HEK293 (cell line): ENCODE measurements at regions not wholly inside any gene's neighbourhood (a gene's known extent, or its start where the extent isn't known, plus 50 kb on each side); places are given as distances from the start of the nearest gene placed in this dataset.
A peak's percentile ranks its signal among the peaks of the same experiment; 100 is the strongest.

Source experiments
- CTCF ChIA-PET: fragments of 350-600 bp; formaldehyde crosslinking; extraction: SDS; loops from one replicate; lab custom pipeline; 2021; ENCODE audit warnings: antibody characterized with exemption; lab: Yijun Ruan, JAX
- POLR2A ChIA-PET: fragments of 300-600 bp; formaldehyde crosslinking; extraction: SDS; loops from one replicate; lab custom pipeline; 2020; ENCODE audit warnings: antibody characterized with exemption, inconsistent platforms; lab: Yijun Ruan, JAX
- H3K27ac ChIP-seq: fragments of 200-500 bp; sonication (Bioruptor generic); 2 replicates; pipeline ENCODE4 v1.5.1; 2014; ENCODE audit warnings: low read depth, low read length, control low read depth, inconsistent platforms; ENCODE audit errors: extremely low read depth
- H3K36me3 ChIP-seq, 2 experiments: fragments of 200-500 bp in 1 of 2; sonication (Bioruptor generic) in 1 of 2; 1 replicate in 1 of 2; 2 replicates in 1 of 2; pipeline ENCODE4 v1.5.1; 2014 to 2017; ENCODE audit warnings: inconsistent platforms in 2 of 2, low read length in 2 of 2; ENCODE audit not compliant: control insufficient read depth in 2 of 2, insufficient read depth in 1 of 2
- H3K4me1 ChIP-seq: fragments of 200-500 bp; sonication (Bioruptor generic); 2 replicates; pipeline ENCODE4 v1.5.1; 2014; ENCODE audit warnings: mild to moderate bottlenecking, low read length, inconsistent platforms; ENCODE audit not compliant: control insufficient read depth, insufficient read depth
- H3K4me3 ChIP-seq: 2 replicates; pipeline ENCODE4 v1.5.1; 2011; ENCODE audit warnings: low read depth, mild to moderate bottlenecking, control low read depth, low read length, moderate library complexity
- H3K9me3 ChIP-seq: fragments of 200-500 bp; sonication (Bioruptor generic); 2 replicates; pipeline ENCODE4 v1.5.1; 2014; ENCODE audit warnings: low read depth, low read length, inconsistent platforms; ENCODE audit not compliant: control insufficient read depth, insufficient read depth
- HOXA7 ChIP-seq: sonication (generic); formaldehyde crosslinking; IDR thresholded peaks from 2 replicates; pipeline ENCODE4 v1.8.1; 2022; ENCODE audit warnings: missing genetic modification reagents, borderline replicate concordance
- OSR2 ChIP-seq: fragments of 450-650 bp; formaldehyde crosslinking; IDR thresholded peaks from 2 replicates; pipeline ENCODE4 v1.5.1; 2016; ENCODE audit warnings: missing biosample characterization, missing genetic modification characterization
- REPIN1 ChIP-seq: fragments of 450-650 bp; formaldehyde crosslinking; IDR thresholded peaks from 2 replicates; pipeline ENCODE4 v1.5.1; 2017; ENCODE audit warnings: missing biosample characterization, missing genetic modification characterization, low read depth
- SETDB1 ChIP-seq: IDR thresholded peaks from one replicate; pipeline ENCODE4 v1.6.1; 2017; ENCODE audit warnings: mild to moderate bottlenecking, low read length, moderate library complexity, mixed read lengths; ENCODE audit not compliant: insufficient read length
- TRIM28 ChIP-seq: IDR thresholded peaks from 2 replicates; pipeline ENCODE4 v1.6.1; 2011; ENCODE audit warnings: low read length, control low read depth, borderline replicate concordance
- ZBTB1 ChIP-seq: fragments of 450-650 bp; formaldehyde crosslinking; IDR thresholded peaks from 2 replicates; pipeline ENCODE4 v1.5.1; 2016; ENCODE audit warnings: missing biosample characterization, missing genetic modification characterization
- ZNF112 ChIP-seq: fragments of 450-650 bp; formaldehyde crosslinking; IDR thresholded peaks from 2 replicates; pipeline ENCODE4 v1.5.0; 2017; ENCODE audit warnings: missing biosample characterization, missing genetic modification characterization
- ZNF16 ChIP-seq: fragments of 450-650 bp; formaldehyde crosslinking; IDR thresholded peaks from 2 replicates; pipeline ENCODE4 v1.5.1; 2016; ENCODE audit warnings: low read depth, missing biosample characterization, missing genetic modification characterization
- ZNF248 ChIP-seq: fragments of 450-650 bp; formaldehyde crosslinking; IDR thresholded peaks from 2 replicates; pipeline ENCODE4 v1.5.1; 2017; ENCODE audit warnings: missing biosample characterization, missing genetic modification characterization
- ZNF292 ChIP-seq: fragments of 450-650 bp; formaldehyde crosslinking; IDR thresholded peaks from 2 replicates; pipeline ENCODE4 v1.5.1; 2016; ENCODE audit warnings: low read depth, missing biosample characterization, missing genetic modification characterization, borderline replicate concordance
- ZNF391 ChIP-seq: fragments of 450-650 bp; formaldehyde crosslinking; IDR thresholded peaks from 2 replicates; pipeline ENCODE4 v1.5.1; 2016; ENCODE audit warnings: low read depth, missing biosample characterization, missing genetic modification characterization, borderline replicate concordance
- ZNF473 ChIP-seq: fragments of 450-650 bp; formaldehyde crosslinking; IDR thresholded peaks from 2 replicates; pipeline ENCODE4 v1.5.1; 2017; ENCODE audit warnings: missing biosample characterization, missing genetic modification characterization
- ZNF513 ChIP-seq: fragments of 450-650 bp; IDR thresholded peaks from 2 replicates; pipeline ENCODE4 v1.5.1; 2018; ENCODE audit warnings: missing biosample characterization, missing genetic modification characterization
- ZNF585B ChIP-seq: fragments of 450-650 bp; formaldehyde crosslinking; IDR thresholded peaks from 2 replicates; pipeline ENCODE4 v1.5.1; 2016; ENCODE audit warnings: missing biosample characterization, missing genetic modification characterization
- ZNF596 ChIP-seq: fragments of 450-650 bp; IDR thresholded peaks from 2 replicates; pipeline ENCODE4 v1.5.0; 2018; ENCODE audit warnings: missing biosample characterization, mild to moderate bottlenecking, missing genetic modification characterization, moderate library complexity
- ZNF600 ChIP-seq: fragments of 450-650 bp; formaldehyde crosslinking; IDR thresholded peaks from 2 replicates; pipeline ENCODE4 v1.5.1; 2016; ENCODE audit warnings: missing biosample characterization, missing genetic modification characterization
- ZNF629 ChIP-seq: fragments of 450-650 bp; formaldehyde crosslinking; IDR thresholded peaks from 2 replicates; pipeline ENCODE4 v1.5.1; 2017; ENCODE audit warnings: missing biosample characterization, missing genetic modification characterization
- ZNF664 ChIP-seq: fragments of 450-650 bp; formaldehyde crosslinking; IDR thresholded peaks from 2 replicates; pipeline ENCODE4 v1.5.1; 2016; ENCODE audit warnings: missing biosample characterization, missing genetic modification characterization
- ZNF670 ChIP-seq: fragments of 450-650 bp; formaldehyde crosslinking; IDR thresholded peaks from 2 replicates; pipeline ENCODE4 v1.5.1; 2016; ENCODE audit warnings: missing biosample characterization, missing genetic modification characterization, low read depth
- ZSCAN30 ChIP-seq: fragments of 450-650 bp; IDR thresholded peaks from 2 replicates; pipeline ENCODE4 v1.5.1; 2018; ENCODE audit warnings: missing biosample characterization, mild to moderate bottlenecking, missing genetic modification characterization, moderate library complexity
- TF ChIP-seq, protein P1 (sequence below): fragments of 450-650 bp; formaldehyde crosslinking; IDR thresholded peaks from 2 replicates; pipeline ENCODE4 v1.5.1; 2016; ENCODE audit warnings: missing biosample characterization, missing genetic modification characterization, low read depth
- TF ChIP-seq, protein P2 (sequence below): fragments of 450-650 bp; formaldehyde crosslinking; IDR thresholded peaks from 2 replicates; pipeline ENCODE4 v1.5.1; 2017; ENCODE audit warnings: missing biosample characterization, missing genetic modification characterization
- TF ChIP-seq, protein P3 (sequence below): fragments of 450-650 bp; formaldehyde crosslinking; IDR thresholded peaks from 2 replicates; pipeline ENCODE4 v1.5.1; 2016; ENCODE audit warnings: missing biosample characterization, missing genetic modification characterization, borderline replicate concordance
- TF ChIP-seq, protein P4 (sequence below): fragments of 450-650 bp; formaldehyde crosslinking; IDR thresholded peaks from 2 replicates; pipeline ENCODE4 v1.5.1; 2017; ENCODE audit warnings: missing biosample characterization, mild to moderate bottlenecking, missing genetic modification characterization, moderate library complexity

- no peaks in the 10 kb centered on the region for H3K36me3 ChIP-seq
- no peak overlapping the region for H3K4me3 ChIP-seq
- no peaks in the 10 kb centered on the region for H3K9me3 ChIP-seq
- CTCF ChIA-PET = no interaction called here
- no peak for TF ChIP-seq ZNF670 (tag by site-specific recombination)
- TF ChIP-seq SETDB1 = peak; percentile 57
- TF ChIP-seq TRIM28 = peak; percentile 84; the same call in 1 of the 2 replicates
- H3K27ac ChIP-seq = no peak overlapping the region
- no peaks in the 10 kb centered on the region for H3K4me1 ChIP-seq
- POLR2A ChIA-PET = no interaction called here
These were observed 316.6 kb downstream of the POU4F1 start for GRCh38 chr13:78286748-78287147.

DNA sequence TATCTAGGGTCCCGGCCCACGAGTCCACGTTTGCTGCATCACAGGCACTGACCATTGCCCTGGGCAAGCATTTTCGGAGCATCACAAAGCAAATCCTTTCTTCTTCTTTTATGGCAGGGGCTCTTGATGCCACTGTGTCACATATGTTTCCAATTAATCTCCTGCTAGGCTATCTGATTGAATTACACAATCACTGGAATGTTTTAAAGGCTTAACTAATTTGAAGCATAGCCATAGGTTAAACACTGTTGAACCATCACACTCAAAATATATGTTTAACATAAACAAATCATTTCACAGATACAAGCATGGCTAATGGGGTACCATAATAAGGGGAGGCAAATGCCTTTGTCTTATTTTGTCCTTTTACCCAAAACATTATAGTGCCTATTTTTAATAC lies 338.3 kb downstream of the POU4F1 start:
- POLR2A ChIA-PET = no interaction called here
- CTCF ChIA-PET = no interaction called here
- TF ChIP-seq, protein P1, sequence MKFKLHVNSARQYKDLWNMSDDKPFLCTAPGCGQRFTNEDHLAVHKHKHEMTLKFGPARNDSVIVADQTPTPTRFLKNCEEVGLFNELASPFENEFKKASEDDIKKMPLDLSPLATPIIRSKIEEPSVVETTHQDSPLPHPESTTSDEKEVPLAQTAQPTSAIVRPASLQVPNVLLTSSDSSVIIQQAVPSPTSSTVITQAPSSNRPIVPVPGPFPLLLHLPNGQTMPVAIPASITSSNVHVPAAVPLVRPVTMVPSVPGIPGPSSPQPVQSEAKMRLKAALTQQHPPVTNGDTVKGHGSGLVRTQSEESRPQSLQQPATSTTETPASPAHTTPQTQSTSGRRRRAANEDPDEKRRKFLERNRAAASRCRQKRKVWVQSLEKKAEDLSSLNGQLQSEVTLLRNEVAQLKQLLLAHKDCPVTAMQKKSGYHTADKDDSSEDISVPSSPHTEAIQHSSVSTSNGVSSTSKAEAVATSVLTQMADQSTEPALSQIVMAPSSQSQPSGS (tag by site-specific recombination) = no peak
- TF ChIP-seq ZNF473 = no peak
- TF ChIP-seq ZNF292 (tag by site-specific recombination) = no peak
- TF ChIP-seq ZNF600 = no peak
- no peak for TF ChIP-seq ZBTB1 (tag by site-specific recombination)
- TF ChIP-seq OSR2 (tag by site-specific recombination) = no peak
- no peak for TF ChIP-seq ZNF391 (tag by site-specific recombination)
- no peak for TF ChIP-seq ZNF16 (tag by site-specific recombination)
- TF ChIP-seq ZSCAN30 (tag by site-specific recombination) = no peak
- TF ChIP-seq, all 188 proteins: peak for 0

GRCh38 chr13:78258304-78258703 lies 339.7 kb upstream of the EDNRB start:
- ChIA-PET POLR2A (no interaction called here), CTCF (interaction anchor here (0.9 kb wide), 1 partner anchor 469 kb away, joined by 3 read pairs; no protein-coding TSS in a partner anchor)
- no peaks in the 10 kb centered on the region for H3K9me3 ChIP-seq
- H3K36me3 ChIP-seq = no peaks in the 10 kb centered on the region
- H3K4me3 ChIP-seq = no peak overlapping the region
- TF ChIP-seq ZNF112 (no peak), ZNF596 (tag by site-specific recombination) (no peak), REPIN1 (tag by site-specific recombination) (no peak), ZNF248 (tag by site-specific recombination) (no peak), ZNF585B (no peak), ZNF664 (tag by site-specific recombination) (no peak), ZNF629 (tag by site-specific recombination) (no peak), HOXA7 (CRISPR knock-in tag) (no peak), ZNF513 (no peak)
- TF ChIP-seq, protein P2, sequence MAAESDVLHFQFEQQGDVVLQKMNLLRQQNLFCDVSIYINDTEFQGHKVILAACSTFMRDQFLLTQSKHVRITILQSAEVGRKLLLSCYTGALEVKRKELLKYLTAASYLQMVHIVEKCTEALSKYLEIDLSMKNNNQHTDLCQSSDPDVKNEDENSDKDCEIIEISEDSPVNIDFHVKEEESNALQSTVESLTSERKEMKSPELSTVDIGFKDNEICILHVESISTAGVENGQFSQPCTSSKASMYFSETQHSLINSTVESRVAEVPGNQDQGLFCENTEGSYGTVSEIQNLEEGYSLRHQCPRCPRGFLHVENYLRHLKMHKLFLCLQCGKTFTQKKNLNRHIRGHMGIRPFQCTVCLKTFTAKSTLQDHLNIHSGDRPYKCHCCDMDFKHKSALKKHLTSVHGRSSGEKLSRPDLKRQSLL = no peak
- TF ChIP-seq, protein P3, sequence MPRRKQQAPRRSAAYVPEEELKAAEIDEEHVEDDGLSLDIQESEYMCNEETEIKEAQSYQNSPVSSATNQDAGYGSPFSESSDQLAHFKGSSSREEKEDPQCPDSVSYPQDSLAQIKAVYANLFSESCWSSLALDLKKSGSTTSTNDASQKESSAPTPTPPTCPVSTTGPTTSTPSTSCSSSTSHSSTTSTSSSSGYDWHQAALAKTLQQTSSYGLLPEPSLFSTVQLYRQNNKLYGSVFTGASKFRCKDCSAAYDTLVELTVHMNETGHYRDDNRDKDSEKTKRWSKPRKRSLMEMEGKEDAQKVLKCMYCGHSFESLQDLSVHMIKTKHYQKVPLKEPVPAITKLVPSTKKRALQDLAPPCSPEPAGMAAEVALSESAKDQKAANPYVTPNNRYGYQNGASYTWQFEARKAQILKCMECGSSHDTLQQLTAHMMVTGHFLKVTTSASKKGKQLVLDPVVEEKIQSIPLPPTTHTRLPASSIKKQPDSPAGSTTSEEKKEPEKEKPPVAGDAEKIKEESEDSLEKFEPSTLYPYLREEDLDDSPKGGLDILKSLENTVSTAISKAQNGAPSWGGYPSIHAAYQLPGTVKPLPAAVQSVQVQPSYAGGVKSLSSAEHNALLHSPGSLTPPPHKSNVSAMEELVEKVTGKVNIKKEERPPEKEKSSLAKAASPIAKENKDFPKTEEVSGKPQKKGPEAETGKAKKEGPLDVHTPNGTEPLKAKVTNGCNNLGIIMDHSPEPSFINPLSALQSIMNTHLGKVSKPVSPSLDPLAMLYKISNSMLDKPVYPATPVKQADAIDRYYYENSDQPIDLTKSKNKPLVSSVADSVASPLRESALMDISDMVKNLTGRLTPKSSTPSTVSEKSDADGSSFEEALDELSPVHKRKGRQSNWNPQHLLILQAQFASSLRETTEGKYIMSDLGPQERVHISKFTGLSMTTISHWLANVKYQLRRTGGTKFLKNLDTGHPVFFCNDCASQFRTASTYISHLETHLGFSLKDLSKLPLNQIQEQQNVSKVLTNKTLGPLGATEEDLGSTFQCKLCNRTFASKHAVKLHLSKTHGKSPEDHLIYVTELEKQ (tag by site-specific recombination) = no peak
- TF ChIP-seq, protein P4, sequence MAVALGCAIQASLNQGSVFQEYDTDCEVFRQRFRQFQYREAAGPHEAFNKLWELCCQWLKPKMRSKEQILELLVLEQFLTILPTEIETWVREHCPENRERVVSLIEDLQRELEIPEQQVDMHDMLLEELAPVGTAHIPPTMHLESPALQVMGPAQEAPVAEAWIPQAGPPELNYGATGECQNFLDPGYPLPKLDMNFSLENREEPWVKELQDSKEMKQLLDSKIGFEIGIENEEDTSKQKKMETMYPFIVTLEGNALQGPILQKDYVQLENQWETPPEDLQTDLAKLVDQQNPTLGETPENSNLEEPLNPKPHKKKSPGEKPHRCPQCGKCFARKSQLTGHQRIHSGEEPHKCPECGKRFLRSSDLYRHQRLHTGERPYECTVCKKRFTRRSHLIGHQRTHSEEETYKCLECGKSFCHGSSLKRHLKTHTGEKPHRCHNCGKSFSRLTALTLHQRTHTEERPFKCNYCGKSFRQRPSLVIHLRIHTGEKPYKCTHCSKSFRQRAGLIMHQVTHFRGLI (tag by site-specific recombination) = no peak
- TF ChIP-seq, all 188 proteins: peak for 0
- no peaks in the 10 kb centered on the region for H3K4me1 ChIP-seq
- H3K27ac ChIP-seq = no peak overlapping the region

More for the DNA sequence above, 338.3 kb downstream of the POU4F1 start:
- Histone ChIP-seq H3K9me3 (no peaks in the 10 kb centered on the region), H3K27ac (no peak overlapping the region), H3K36me3 (no peaks in the 10 kb centered on the region), H3K4me1 (no peaks in the 10 kb centered on the region), H3K4me3 (no peak overlapping the region)
